Activated CD8-positive, alpha-beta T cell treated with anti-CD3 and anti-CD28 coated beads, Interleukin-2, amount 10 ng/mL, durations not matched to agents 7 days and 5 days (primary cell): ENCODE measurements at regions not wholly inside any gene's neighbourhood (a gene's known extent, or its start where the extent isn't known, plus 50 kb on each side); places are given as distances from the start of the nearest gene placed in this dataset.
"Not testable (repeated sequence)": the region's sequence is repeated elsewhere in the genome, so short reads cannot be mapped to it uniquely, and the experiment has no call there.

Experiments
- ATAC-seq: fragments of 150-1000 bp; cut with Tn5 transposase; one replicate; pipeline ENCODE4 v1.10.0; 2021; ENCODE audit warnings: moderate library complexity
- CTCF ChIA-PET: fragments of 350-600 bp; sonication (Branson Sonifier 250); formaldehyde crosslinking; loops from one replicate; lab custom pipeline; 2021; ENCODE audit warnings: antibody characterized with exemption; lab: Charles Lee
- POLR2A ChIA-PET: fragments of 350-600 bp; sonication (Branson Sonifier 250); formaldehyde crosslinking; loops from one replicate; lab custom pipeline; 2021; ENCODE audit warnings: antibody characterized with exemption; lab: Charles Lee
- DNase-seq: peaks from one replicate; pipeline ENCODE4 v3.0.0-alpha.2; 2020
- H3K27ac Mint-ChIP-seq: one replicate; pipeline ENCODE4 v1.8.0; 2021; ENCODE audit warnings: mild to moderate bottlenecking, mixed read lengths
- H3K27me3 Mint-ChIP-seq: one replicate; pipeline ENCODE4 v1.8.0; 2021; ENCODE audit warnings: low read depth, mixed read lengths
- H3K36me3 Mint-ChIP-seq: one replicate; pipeline ENCODE4 v1.8.0; 2021; ENCODE audit warnings: low read depth, mixed read lengths
- H3K4me1 Mint-ChIP-seq: one replicate; pipeline ENCODE4 v1.8.0; 2021; ENCODE audit warnings: low read depth, mixed read lengths
- H3K4me3 Mint-ChIP-seq: one replicate; pipeline ENCODE4 v1.8.0; 2021; ENCODE audit warnings: mild to moderate bottlenecking, mixed read lengths
- H3K9me3 Mint-ChIP-seq: one replicate; pipeline ENCODE4 v1.8.0; 2022; ENCODE audit warnings: mixed read lengths; ENCODE audit not compliant: insufficient read depth

DNA sequence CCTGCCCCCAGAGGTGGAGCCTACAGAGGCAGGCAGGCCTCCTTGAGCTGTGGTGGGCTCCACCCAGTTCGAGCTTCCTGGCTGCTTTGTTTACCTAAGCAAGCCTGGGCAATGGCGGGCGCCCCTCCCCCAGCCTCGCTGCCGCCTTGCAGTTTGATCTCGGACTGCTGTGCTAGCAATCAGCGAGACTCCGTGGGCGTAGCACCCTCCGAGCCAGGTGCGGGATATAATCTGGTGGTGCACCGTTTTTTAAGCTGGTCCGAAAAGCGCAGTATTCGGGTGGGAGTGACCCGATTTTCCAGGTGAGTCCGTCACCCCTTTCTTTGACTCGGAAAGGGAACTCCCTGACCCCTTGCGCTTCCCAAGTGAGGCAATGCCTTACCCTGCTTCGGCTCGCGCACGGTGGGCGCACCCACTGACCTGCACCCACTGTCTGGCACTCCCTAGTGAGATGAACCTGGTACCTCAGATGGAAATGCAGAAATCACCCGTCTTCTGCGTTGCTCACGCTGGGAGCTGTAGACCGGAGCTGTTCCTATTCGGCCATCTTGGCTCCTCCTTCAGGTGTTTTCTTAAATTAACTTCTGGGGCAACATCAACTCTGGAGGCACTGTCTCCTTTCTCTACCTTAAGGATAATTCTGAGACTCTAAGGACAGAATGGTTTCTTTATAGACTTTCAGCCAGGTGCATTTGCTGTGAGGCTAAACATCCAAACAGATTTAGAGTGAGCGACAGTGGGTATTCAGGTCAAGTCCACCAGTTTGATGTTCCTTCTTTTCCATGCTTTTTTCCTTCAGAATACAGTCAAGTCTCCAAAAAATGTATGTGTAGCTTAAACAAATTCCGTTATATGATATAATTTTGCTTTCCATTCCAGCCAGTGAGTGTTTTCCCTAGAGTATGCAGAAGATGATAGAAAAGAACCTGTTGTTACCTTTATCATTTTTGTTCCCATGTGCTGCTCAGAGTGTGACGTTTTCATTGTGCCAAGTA, 170.8 kb downstream of the KCNRG start:
- H3K4me3 Mint-ChIP-seq, ATAC-seq, H3K36me3 Mint-ChIP-seq, POLR2A ChIA-PET, DNase-seq, H3K9me3 Mint-ChIP-seq, H3K27me3 Mint-ChIP-seq, H3K27ac Mint-ChIP-seq, H3K4me1 Mint-ChIP-seq: not testable (repeated sequence)
- CTCF ChIA-PET: interaction anchor here (0.8 to 1.8 kb wide), 2 partner anchors 19 to 23 kb away, joined by 3 to 5 read pairs; no protein-coding TSS in a partner anchor

DNA sequence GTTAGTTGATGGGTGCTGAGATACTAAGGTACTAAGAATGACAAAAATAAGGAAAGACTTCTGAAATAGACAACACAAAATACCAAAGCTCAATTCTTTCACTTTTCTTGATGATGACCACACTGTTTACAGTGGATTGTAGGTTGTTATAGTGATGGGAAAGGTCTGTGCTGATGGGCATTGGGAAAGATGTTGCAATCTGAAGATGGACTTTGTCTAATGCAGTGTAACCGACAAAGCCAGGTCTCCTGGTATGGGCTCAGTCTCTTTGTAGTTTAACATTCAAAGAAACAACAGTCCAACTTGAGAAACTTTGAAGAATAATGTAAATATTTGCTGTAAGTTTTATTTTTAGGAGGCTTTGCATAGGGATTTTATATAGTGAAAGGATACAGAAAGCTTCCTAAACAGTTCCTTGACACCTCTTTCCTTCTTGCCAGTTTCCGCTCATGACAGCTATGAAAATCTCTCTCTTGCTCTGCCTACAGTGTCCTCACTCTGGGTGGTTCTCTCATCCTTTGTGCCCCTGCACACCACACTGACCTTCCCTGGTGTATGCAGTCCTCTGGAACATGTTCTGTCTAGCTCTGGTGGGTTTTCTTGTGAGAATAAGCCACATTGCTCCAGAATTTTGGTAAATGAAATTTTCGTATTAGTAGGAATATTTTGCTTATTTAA, 172.2 kb downstream of the KCNRG start:
- ChIA-PET CTCF (interaction anchor here (0.8 to 1.8 kb wide), 4 partner anchors 20 to 401 kb away, joined by 3 to 5 read pairs (median 3); no protein-coding TSS in a partner anchor), POLR2A (interaction anchor here (1.3 kb wide), 1 partner anchor 105 kb away, joined by 5 read pairs; no protein-coding TSS in a partner anchor)
- Mint-ChIP-seq H3K4me1 (no peaks in the 10 kb centered on the region), H3K27me3 (peaks cover 7% of the 10 kb centered on the region), H3K9me3 (no peaks in the 10 kb centered on the region), H3K27ac (no peak overlapping the region), H3K36me3 (no peaks in the 10 kb centered on the region), H3K4me3 (no peak overlapping the region)
- DNase-seq (no peak), ATAC-seq (no peak)

GRCh38 chr13:50188696-50189095, 173.5 kb downstream of the KCNRG start:
- Mint-ChIP-seq H3K27me3 (peaks cover 7% of the 10 kb centered on the region), H3K36me3 (no peaks in the 10 kb centered on the region), H3K27ac (no peak overlapping the region), H3K9me3 (no peaks in the 10 kb centered on the region), H3K4me3 (no peak overlapping the region), H3K4me1 (no peaks in the 10 kb centered on the region)
- ChIA-PET POLR2A (interaction anchor here (0.9 kb wide), 1 partner anchor 72 kb away, joined by 3 read pairs; no protein-coding TSS in a partner anchor), CTCF (interaction anchor here (0.8 to 1.7 kb wide), 8 partner anchors 16 to 134 kb away, joined by 3 to 5 read pairs (median 3); no protein-coding TSS in a partner anchor)
- DNase-seq (no peak), ATAC-seq (no peak)

- DNase-seq (no peak), ATAC-seq (no peak)
- H3K9me3 Mint-ChIP-seq: no peaks in the 10 kb centered on the region
- H3K27me3 Mint-ChIP-seq: peaks cover 7% of the 10 kb centered on the region
- H3K4me1 Mint-ChIP-seq: no peaks in the 10 kb centered on the region
- no peak overlapping the region for H3K4me3 Mint-ChIP-seq
- ChIA-PET POLR2A (interaction anchor here (0.9 kb wide), 1 partner anchor 72 kb away, joined by 3 read pairs; no protein-coding TSS in a partner anchor), CTCF (interaction anchor here (0.7 to 1.7 kb wide), 8 partner anchors 15 to 134 kb away, joined by 3 to 5 read pairs (median 3); no protein-coding TSS in a partner anchor)
- no peaks in the 10 kb centered on the region for H3K36me3 Mint-ChIP-seq
- no peak overlapping the region for H3K27ac Mint-ChIP-seq
Measured at GRCh38 chr13:50189450-50189849, 174.2 kb downstream of the KCNRG start.

GRCh38 chr13:50191004-50191403, 175.8 kb downstream of the KCNRG start:
- Mint-ChIP-seq H3K27me3 (peaks cover 9% of the 10 kb centered on the region), H3K36me3 (no peaks in the 10 kb centered on the region), H3K9me3 (no peaks in the 10 kb centered on the region), H3K4me1 (no peaks in the 10 kb centered on the region), H3K27ac (no peak overlapping the region), H3K4me3 (no peak overlapping the region)
- no peak for DNase-seq
- POLR2A ChIA-PET: no interaction called here
- CTCF ChIA-PET: interaction anchor here (0.7 to 0.9 kb wide), 2 partner anchors 10 to 18 kb away, joined by 3 read pairs; no protein-coding TSS in a partner anchor
- no peak for ATAC-seq

- no peak overlapping the region for H3K4me3 Mint-ChIP-seq
Measured at GRCh38 chr13:50192272-50192813, 177.1 kb downstream of the KCNRG start.

DNA sequence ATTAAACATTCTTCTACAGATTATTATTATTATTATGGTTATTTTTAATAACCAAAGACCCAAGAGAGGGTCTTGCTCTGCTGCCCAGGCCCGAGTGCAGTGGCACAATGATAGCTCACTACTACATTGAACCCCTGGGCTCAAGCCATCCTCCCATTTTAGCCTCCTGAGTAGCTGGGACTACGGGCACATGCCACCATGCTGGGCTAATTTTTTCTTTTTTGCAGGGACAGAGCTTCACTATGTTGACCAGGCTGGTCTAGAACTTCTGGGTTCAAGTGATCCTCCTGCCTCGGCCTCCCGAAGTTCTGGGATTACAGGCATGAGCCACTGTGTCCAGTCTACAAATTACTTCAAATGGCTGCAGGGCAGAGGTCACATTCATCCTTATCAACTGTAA, 179.8 kb downstream of the KCNRG start:
- DNase-seq (no peak), ATAC-seq (no peak)
- Mint-ChIP-seq H3K27me3 (peaks cover 18% of the 10 kb centered on the region), H3K4me1 (no peaks in the 10 kb centered on the region), H3K9me3 (no peaks in the 10 kb centered on the region), H3K27ac (no peak overlapping the region), H3K36me3 (no peaks in the 10 kb centered on the region), H3K4me3 (no peak overlapping the region)
- POLR2A ChIA-PET: no interaction called here
- CTCF ChIA-PET: no interaction called here

More at GRCh38 chr13:50192272-50192813, 177.1 kb downstream of the KCNRG start:
- DNase-seq (no peak), ATAC-seq (no peak)
- Mint-ChIP-seq H3K9me3 (no peaks in the 10 kb centered on the region), H3K27ac (no peak overlapping the region), H3K36me3 (no peaks in the 10 kb centered on the region), H3K27me3 (peaks cover 17% of the 10 kb centered on the region), H3K4me1 (no peaks in the 10 kb centered on the region)
- POLR2A ChIA-PET: no interaction called here
- CTCF ChIA-PET: no interaction called here

DNA sequence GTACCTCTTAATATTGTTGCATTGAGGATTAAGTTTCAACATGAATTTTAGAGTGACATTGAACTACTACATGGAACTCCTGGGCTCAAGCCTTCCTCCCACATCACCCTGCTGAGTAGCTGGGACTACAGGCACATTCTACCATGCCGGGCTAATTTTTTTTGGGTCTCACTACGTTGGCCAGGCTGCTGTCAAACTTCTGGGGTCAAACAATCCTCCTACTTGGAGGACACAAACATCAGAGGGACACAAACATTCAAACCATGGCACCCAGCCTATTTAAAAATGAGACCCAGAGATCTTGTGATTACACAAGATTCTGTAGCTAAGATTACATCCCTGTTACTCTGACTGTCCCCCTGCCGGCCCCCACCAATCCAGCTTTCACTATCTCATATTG, 180.9 kb downstream of the KCNRG start:
- ChIA-PET POLR2A (no interaction called here), CTCF (no interaction called here)
- Mint-ChIP-seq H3K4me3 (no peak overlapping the region), H3K4me1 (no peaks in the 10 kb centered on the region), H3K27me3 (peaks cover 18% of the 10 kb centered on the region), H3K36me3 (no peaks in the 10 kb centered on the region), H3K9me3 (no peaks in the 10 kb centered on the region), H3K27ac (no peak overlapping the region)
- no peak for ATAC-seq
- DNase-seq: no peak

DNA sequence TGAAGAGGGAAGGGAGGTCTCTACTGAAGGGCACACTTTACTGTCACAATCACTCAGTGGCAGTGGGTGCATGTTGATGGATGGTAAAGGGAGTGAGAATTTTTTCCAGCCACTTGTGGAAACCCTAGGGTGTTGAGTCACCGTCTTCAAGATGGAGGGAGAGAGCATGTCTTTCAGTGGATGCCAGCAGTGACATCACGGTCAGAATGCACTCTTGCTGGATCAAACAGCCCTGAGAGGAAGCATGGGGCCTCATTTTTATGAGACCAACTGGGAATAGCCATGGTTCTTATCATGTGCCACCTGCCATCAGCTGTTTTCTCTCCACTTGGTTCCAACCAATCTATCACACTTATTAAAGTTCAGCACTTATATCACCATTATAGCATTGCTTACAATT, 182.5 kb downstream of the KCNRG start:
- H3K36me3 Mint-ChIP-seq: no peaks in the 10 kb centered on the region
- ATAC-seq (no peak), DNase-seq (no peak)
- no peak overlapping the region for H3K4me3 Mint-ChIP-seq
- peaks cover 11% of the 10 kb centered on the region for H3K27me3 Mint-ChIP-seq
- POLR2A ChIA-PET: no interaction called here
- no peak overlapping the region for H3K27ac Mint-ChIP-seq
- H3K9me3 Mint-ChIP-seq: no peaks in the 10 kb centered on the region
- CTCF ChIA-PET: no interaction called here
- H3K4me1 Mint-ChIP-seq: no peaks in the 10 kb centered on the region

GRCh38 chr13:50198508-50198907, 183.3 kb downstream of the KCNRG start:
- no peak overlapping the region for H3K27ac Mint-ChIP-seq
- H3K27me3 Mint-ChIP-seq: peaks cover 11% of the 10 kb centered on the region
- ATAC-seq (no peak), DNase-seq (no peak)
- no peaks in the 10 kb centered on the region for H3K9me3 Mint-ChIP-seq
- no peaks in the 10 kb centered on the region for H3K4me1 Mint-ChIP-seq
- ChIA-PET CTCF (no interaction called here), POLR2A (no interaction called here)
- H3K4me3 Mint-ChIP-seq: no peak overlapping the region
- no peaks in the 10 kb centered on the region for H3K36me3 Mint-ChIP-seq

DNA sequence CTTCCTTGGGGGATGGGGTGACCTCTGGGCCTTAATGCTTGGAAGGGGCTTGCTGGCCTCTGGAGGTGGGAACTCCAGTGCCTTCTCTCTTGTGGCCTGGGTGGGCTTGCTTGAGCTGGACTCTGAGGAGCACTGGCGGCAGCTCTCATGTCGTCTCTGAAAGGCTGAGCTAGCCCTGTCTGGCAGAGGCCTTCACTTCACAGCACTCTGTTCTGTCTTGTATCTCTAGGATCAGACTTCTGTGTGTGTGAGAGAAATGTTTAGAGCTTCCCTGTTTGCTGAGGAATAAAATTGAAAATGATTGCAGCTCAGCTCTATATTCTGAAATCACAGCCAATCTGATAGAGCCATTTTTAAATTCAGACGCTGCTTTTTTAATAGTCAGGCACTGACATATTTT, 185.3 kb downstream of the KCNRG start:
- Mint-ChIP-seq H3K27me3 (peaks cover 9% of the 10 kb centered on the region), H3K27ac (no peak overlapping the region), H3K4me3 (no peak overlapping the region), H3K36me3 (no peaks in the 10 kb centered on the region), H3K4me1 (no peaks in the 10 kb centered on the region), H3K9me3 (no peaks in the 10 kb centered on the region)
- CTCF ChIA-PET: interaction anchor here (1.0 to 1.4 kb wide), 2 partner anchors 9 to 36 kb away, joined by 3 read pairs; no protein-coding TSS in a partner anchor
- DNase-seq (no peak), ATAC-seq (no peak)
- POLR2A ChIA-PET: no interaction called here
